Left colon (tissue), 2 donors: ENCODE measurements at regions not wholly inside any gene's neighbourhood (a gene's known extent, or its start where the extent isn't known, plus 50 kb on each side); places are given as distances from the start of the nearest gene placed in this dataset.

ENCODE experiments used
- ATAC-seq: fragments of 200-7000 bp; cut with Tn5 transposase; one replicate; pipeline ENCODE4 v1.9.1; 2020; ENCODE audit warnings: mild to moderate bottlenecking, moderate library complexity
- DNase-seq, 2 donors: peaks; one replicate each; pipeline ENCODE4 v3.0.0-alpha.2; 2020
- intact Hi-C, 2 donors: fragments of 100-400 bp; cut with DNase I in 1 of 2; cut with micrococcal nuclease in 1 of 2; formaldehyde crosslinking; loops; one replicate each; pipeline versions ENCODE4 v1.11.2 to v1.14.0; 2022; cut with DNase I, micrococcal nuclease
- donor health status: DM: no; HTN: no; CAD: no.
- donor health status: DM: yes; HTN: yes; CAD: no.

DNA sequence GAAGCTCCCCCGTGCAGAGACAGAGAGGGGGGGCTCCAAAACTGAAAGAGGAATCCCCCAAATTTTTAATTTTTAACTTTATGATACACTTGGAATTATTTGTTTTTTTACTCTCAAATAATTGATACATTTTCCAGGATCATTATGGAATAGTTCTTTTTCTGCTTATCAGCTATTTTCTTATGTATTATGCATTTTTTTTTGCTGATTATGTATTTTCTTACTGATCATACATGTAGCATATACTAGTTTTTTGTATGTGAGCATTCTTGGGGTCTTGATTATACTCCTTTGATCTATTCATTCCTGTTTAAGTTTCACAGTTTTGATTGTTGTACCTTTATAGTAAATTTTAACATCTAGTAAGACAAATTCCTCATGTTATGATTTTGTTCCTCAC is 55.5 kb upstream of the LDHB start:
- ATAC-seq (no peak), DNase-seq (no peak)
- intact Hi-C loops: no loop called here

GRCh38 chr12:21710958-21711775 is 53.5 kb upstream of the LDHB start:
- ATAC-seq: peak; percentile 86
- no peak for DNase-seq
- intact Hi-C loops: no loop called here
